SJSA1 (cell line): ENCODE measurements at regions not wholly inside any gene's neighbourhood (a gene's known extent, or its start where the extent isn't known, plus 50 kb on each side); places are given as distances from the start of the nearest gene placed in this dataset.

ENCODE experiments used
- DNase-seq, 2 experiments: peaks; one replicate each; pipeline ENCODE4 v3.0.0-alpha.2; 2015 to 2020; ENCODE audit warnings: low spot score in 2 of 2, low read depth in 1 of 2
- H3K27ac ChIP-seq: fragments of 250-450 bp; sonication (Bioruptor Pico); 2 replicates; pipeline ENCODE4 v1.5.1; 2020; ENCODE audit warnings: mild to moderate bottlenecking, moderate library complexity
- H3K27me3 ChIP-seq: fragments of 250-450 bp; sonication (Bioruptor Pico); replicated peaks from 2 replicates; pipeline ENCODE4 v1.5.1; 2020; ENCODE audit warnings: mild to moderate bottlenecking, moderate library complexity
- H3K36me3 ChIP-seq: fragments of 250-450 bp; sonication (Bioruptor Pico); 2 replicates; pipeline ENCODE4 v1.5.1; 2020; ENCODE audit warnings: mild to moderate bottlenecking
- H3K4me1 ChIP-seq: fragments of 250-450 bp; sonication (Bioruptor Pico); replicated peaks from 2 replicates; pipeline ENCODE4 v1.6.1; 2021; ENCODE audit warnings: mild to moderate bottlenecking
- H3K4me3 ChIP-seq: fragments of 250-450 bp; sonication (Bioruptor Pico); 2 replicates; pipeline ENCODE4 v1.5.1; 2020; ENCODE audit warnings: mild to moderate bottlenecking
- H3K9me3 ChIP-seq: fragments of 250-450 bp; sonication (Bioruptor Pico); replicated peaks from 2 replicates; pipeline ENCODE4 v1.5.1; 2020; ENCODE audit warnings: mild to moderate bottlenecking

GRCh38 chr1:87826681-87827251, 498.1 kb downstream of the LMO4 start:
- H3K4me1 ChIP-seq = no peaks in the 10 kb centered on the region
- DNase-seq = no peak
- H3K36me3 ChIP-seq = no peaks in the 10 kb centered on the region
- H3K9me3 ChIP-seq = no peaks in the 10 kb centered on the region
- no peaks in the 10 kb centered on the region for H3K27me3 ChIP-seq
- no peak overlapping the region for H3K27ac ChIP-seq
- H3K4me3 ChIP-seq = no peak overlapping the region

GRCh38 chr1:87829360-87829759, 500.7 kb downstream of the LMO4 start:
- H3K4me3 ChIP-seq = no peak overlapping the region
- no peaks in the 10 kb centered on the region for H3K36me3 ChIP-seq
- H3K4me1 ChIP-seq = no peaks in the 10 kb centered on the region
- no peak for DNase-seq
- no peaks in the 10 kb centered on the region for H3K27me3 ChIP-seq
- no peak overlapping the region for H3K27ac ChIP-seq
- no peaks in the 10 kb centered on the region for H3K9me3 ChIP-seq

GRCh38 chr1:87830432-87830978, 501.8 kb downstream of the LMO4 start:
- no peak for DNase-seq
- H3K27me3 ChIP-seq = no peaks in the 10 kb centered on the region
- no peak overlapping the region for H3K4me3 ChIP-seq
- no peaks in the 10 kb centered on the region for H3K36me3 ChIP-seq
- H3K9me3 ChIP-seq = no peaks in the 10 kb centered on the region
- H3K27ac ChIP-seq = no peak overlapping the region
- no peaks in the 10 kb centered on the region for H3K4me1 ChIP-seq

- no peak for DNase-seq
Observed at GRCh38 chr1:87833166-87833565, 504.5 kb downstream of the LMO4 start.

GRCh38 chr1:87834151-87834550, 505.5 kb downstream of the LMO4 start:
- DNase-seq = no peak
- no peak overlapping the region for H3K4me3 ChIP-seq

More at GRCh38 chr1:87833166-87833565, 504.5 kb downstream of the LMO4 start:
- Histone ChIP-seq H3K27ac (no peak overlapping the region), H3K36me3 (no peaks in the 10 kb centered on the region), H3K4me1 (no peaks in the 10 kb centered on the region), H3K27me3 (no peaks in the 10 kb centered on the region), H3K4me3 (no peak overlapping the region), H3K9me3 (no peaks in the 10 kb centered on the region)

GRCh38 chr1:87834941-87835340, 506.3 kb downstream of the LMO4 start:
- DNase-seq = no peak
- H3K9me3 ChIP-seq = no peaks in the 10 kb centered on the region
- no peak overlapping the region for H3K4me3 ChIP-seq
- no peaks in the 10 kb centered on the region for H3K36me3 ChIP-seq
- no peaks in the 10 kb centered on the region for H3K27me3 ChIP-seq
- H3K27ac ChIP-seq = no peak overlapping the region
- no peaks in the 10 kb centered on the region for H3K4me1 ChIP-seq

More at GRCh38 chr1:87834151-87834550, 505.5 kb downstream of the LMO4 start:
- no peaks in the 10 kb centered on the region for H3K9me3 ChIP-seq
- no peaks in the 10 kb centered on the region for H3K4me1 ChIP-seq
- no peaks in the 10 kb centered on the region for H3K27me3 ChIP-seq
- no peaks in the 10 kb centered on the region for H3K36me3 ChIP-seq
- H3K27ac ChIP-seq = no peak overlapping the region

- Histone ChIP-seq H3K27me3 (no peaks in the 10 kb centered on the region), H3K36me3 (no peaks in the 10 kb centered on the region), H3K4me1 (no peaks in the 10 kb centered on the region), H3K27ac (no peak overlapping the region), H3K4me3 (no peak overlapping the region), H3K9me3 (no peaks in the 10 kb centered on the region)
- no peak for DNase-seq
Observed at GRCh38 chr1:87840767-87841166, 512.1 kb downstream of the LMO4 start.

- no peak overlapping the region for H3K4me3 ChIP-seq
- H3K36me3 ChIP-seq = no peaks in the 10 kb centered on the region
- no peak overlapping the region for H3K27ac ChIP-seq
- H3K27me3 ChIP-seq = no peaks in the 10 kb centered on the region
- H3K9me3 ChIP-seq = no peaks in the 10 kb centered on the region
- no peak for DNase-seq
- no peaks in the 10 kb centered on the region for H3K4me1 ChIP-seq
Observed at GRCh38 chr1:87841332-87841731, 512.7 kb downstream of the LMO4 start.

GRCh38 chr1:87842156-87842555, 513.5 kb downstream of the LMO4 start:
- Histone ChIP-seq H3K4me1 (no peaks in the 10 kb centered on the region), H3K36me3 (no peaks in the 10 kb centered on the region), H3K4me3 (no peak overlapping the region), H3K27me3 (no peaks in the 10 kb centered on the region), H3K9me3 (no peaks in the 10 kb centered on the region), H3K27ac (no peak overlapping the region)
- DNase-seq = no peak

- H3K27ac ChIP-seq = no peak overlapping the region
- no peaks in the 10 kb centered on the region for H3K36me3 ChIP-seq
- no peak overlapping the region for H3K4me3 ChIP-seq
- no peak for DNase-seq
- H3K27me3 ChIP-seq = no peaks in the 10 kb centered on the region
- no peaks in the 10 kb centered on the region for H3K9me3 ChIP-seq
- H3K4me1 ChIP-seq = no peaks in the 10 kb centered on the region
Observed at GRCh38 chr1:87844251-87844650, 515.6 kb downstream of the LMO4 start.

GRCh38 chr1:87851490-87851889, 522.8 kb downstream of the LMO4 start:
- no peak for DNase-seq
- H3K27me3 ChIP-seq = no peaks in the 10 kb centered on the region
- no peak overlapping the region for H3K4me3 ChIP-seq
- H3K27ac ChIP-seq = no peak overlapping the region
- H3K36me3 ChIP-seq = no peaks in the 10 kb centered on the region
- H3K9me3 ChIP-seq = no peaks in the 10 kb centered on the region
- H3K4me1 ChIP-seq = no peaks in the 10 kb centered on the region

GRCh38 chr1:87852410-87853161, 523.9 kb downstream of the LMO4 start:
- Histone ChIP-seq H3K36me3 (no peaks in the 10 kb centered on the region), H3K4me1 (no peaks in the 10 kb centered on the region), H3K27me3 (no peaks in the 10 kb centered on the region), H3K4me3 (no peak overlapping the region), H3K27ac (no peak overlapping the region), H3K9me3 (no peaks in the 10 kb centered on the region)
- DNase-seq = no peak

GRCh38 chr1:87853576-87854351, 525.1 kb downstream of the LMO4 start:
- H3K36me3 ChIP-seq = no peaks in the 10 kb centered on the region
- no peaks in the 10 kb centered on the region for H3K9me3 ChIP-seq
- H3K27me3 ChIP-seq = no peaks in the 10 kb centered on the region
- H3K4me1 ChIP-seq = no peaks in the 10 kb centered on the region
- no peak overlapping the region for H3K4me3 ChIP-seq
- H3K27ac ChIP-seq = no peak overlapping the region
- DNase-seq = no peak

- no peaks in the 10 kb centered on the region for H3K27me3 ChIP-seq
- DNase-seq = no peak
- no peak overlapping the region for H3K27ac ChIP-seq
- H3K4me3 ChIP-seq = no peak overlapping the region
- no peaks in the 10 kb centered on the region for H3K9me3 ChIP-seq
- no peaks in the 10 kb centered on the region for H3K4me1 ChIP-seq
- H3K36me3 ChIP-seq = no peaks in the 10 kb centered on the region
Observed at GRCh38 chr1:87863317-87863716, 534.6 kb downstream of the LMO4 start.
